Testis (tissue), 2 donors: ENCODE measurements at regions not wholly inside any gene's neighbourhood (a gene's known extent, or its start where the extent isn't known, plus 50 kb on each side); places are given as distances from the start of the nearest gene placed in this dataset.

Source experiments
- DNase-seq: peaks from one replicate; pipeline ENCODE4 v3.0.0-alpha.2; 2019
- H3K27ac ChIP-seq, 2 donors: fragments of 200-600 bp; sonication (generic); one replicate each; pipeline ENCODE4 v1.5.1; 2019
- H3K27me3 ChIP-seq: fragments of 200-600 bp; sonication (generic); one replicate; pipeline ENCODE4 v1.5.1; 2019
- H3K36me3 ChIP-seq: fragments of 200-600 bp; sonication (generic); one replicate; pipeline ENCODE4 v1.5.1; 2017; ENCODE audit warnings: low read depth; ENCODE audit errors: missing control alignments
- H3K4me1 ChIP-seq: fragments of 200-600 bp; sonication (generic); one replicate; pipeline ENCODE4 v1.5.1; 2019
- H3K4me3 ChIP-seq, 2 donors: fragments of 200-600 bp; sonication (generic); one replicate each; pipeline ENCODE4 v1.5.1; 2017 to 2019
- H3K9me3 ChIP-seq: fragments of 200-600 bp; sonication (generic); one replicate; pipeline ENCODE4 v1.5.1; 2017
- CTCF ChIP-seq, 3 experiments: fragments of 450-650 bp in 2 of 3; fragments of 200-600 bp in 1 of 3; sonication (generic) in 1 of 3; IDR thresholded peaks; one replicate each; pipeline ENCODE4 v1.5.1; 2016 to 2019; ENCODE audit warnings: antibody characterized with exemption in 3 of 3, mild to moderate bottlenecking in 2 of 3, moderate library complexity in 1 of 3
- POLR2A ChIP-seq: fragments of 450-650 bp; IDR thresholded peaks from one replicate; pipeline ENCODE4 v1.6.1; 2017; ENCODE audit warnings: antibody characterized with exemption, mild to moderate bottlenecking, moderate library complexity
- WGBS, 2 donors: methylation state at CpG; one replicate each; pipeline ENCODE4 v1.1.5; 2018; 5-methylcytosine and 5-hydroxymethylcytosine counted together
- intact Hi-C: fragments of 100-400 bp; cut with DNase I; formaldehyde crosslinking; loops from one replicate; pipeline ENCODE4 v1.15.1; 2023; ENCODE audit warnings: low total_unique reads

- intact Hi-C loops = no loop called here
- no peaks in the 10 kb centered on the region for H3K27me3 ChIP-seq
- no peak for DNase-seq
- no peaks in the 10 kb centered on the region for H3K4me1 ChIP-seq
- H3K36me3 ChIP-seq = no peaks in the 10 kb centered on the region
- no peak overlapping the region for H3K27ac ChIP-seq
- no peaks in the 10 kb centered on the region for H3K9me3 ChIP-seq
- 79 to 82% methylated on average over 4 of the region's 4 CpGs for WGBS, 2 donors
- H3K4me3 ChIP-seq = no peak overlapping the region
- TF ChIP-seq CTCF (IDR thresholded peaks at IDR 0.05) (no peak), POLR2A (no peak)
Observed at GRCh38 chr15:39304931-39305728, 275.7 kb upstream of the THBS1 start.

- Histone ChIP-seq H3K4me1 (no peaks in the 10 kb centered on the region), H3K27me3 (no peaks in the 10 kb centered on the region), H3K9me3 (no peaks in the 10 kb centered on the region), H3K27ac (no peak overlapping the region), H3K4me3 (no peak overlapping the region), H3K36me3 (no peaks in the 10 kb centered on the region)
- no peak for DNase-seq
- intact Hi-C loops = no loop called here
- WGBS, 2 donors = 89 to 91% methylated on average over 3 of the region's 3 CpGs
- TF ChIP-seq POLR2A = no peak
- TF ChIP-seq CTCF (IDR thresholded peaks at IDR 0.05) = no peak
Observed at GRCh38 chr15:39310633-39311032, 270.2 kb upstream of the THBS1 start.

GRCh38 chr15:39312984-39313383 is 267.9 kb upstream of the THBS1 start:
- 91 to 93% methylated on average over 3 of the region's 3 CpGs for WGBS, 2 donors
- peak; percentile 43 for DNase-seq
- Histone ChIP-seq H3K36me3 (no peaks in the 10 kb centered on the region), H3K4me3 (no peak overlapping the region), H3K9me3 (no peaks in the 10 kb centered on the region), H3K27me3 (no peaks in the 10 kb centered on the region), H3K27ac (no peak overlapping the region), H3K4me1 (no peaks in the 10 kb centered on the region)
- intact Hi-C loops = no loop called here
- TF ChIP-seq CTCF (IDR thresholded peaks at IDR 0.05) (peak in 1 of 3 experiments; percentile 8), POLR2A (no peak)

- TF ChIP-seq CTCF (IDR thresholded peaks at IDR 0.05) = no peak
- no peak for TF ChIP-seq POLR2A
- intact Hi-C loops = no loop called here
- 95 to 96% methylated on average over 3 of the region's 3 CpGs for WGBS, 2 donors
Observed at GRCh38 chr15:39313467-39313866, 267.4 kb upstream of the THBS1 start.

GRCh38 chr15:39313881-39314280 is 267.0 kb upstream of the THBS1 start:
- no peaks in the 10 kb centered on the region for H3K27me3 ChIP-seq
- DNase-seq = no peak
- H3K36me3 ChIP-seq = no peaks in the 10 kb centered on the region
- TF ChIP-seq POLR2A (no peak), CTCF (IDR thresholded peaks at IDR 0.05) (no peak)
- no peak overlapping the region for H3K4me3 ChIP-seq
- intact Hi-C loops = no loop called here
- H3K27ac ChIP-seq = no peak overlapping the region
- H3K9me3 ChIP-seq = no peaks in the 10 kb centered on the region
- WGBS, 2 donors = 85 to 91% methylated on average over 1 of the region's 1 CpG
- no peaks in the 10 kb centered on the region for H3K4me1 ChIP-seq

More at GRCh38 chr15:39313467-39313866, 267.4 kb upstream of the THBS1 start:
- no peaks in the 10 kb centered on the region for H3K4me1 ChIP-seq
- H3K36me3 ChIP-seq = no peaks in the 10 kb centered on the region
- H3K27me3 ChIP-seq = no peaks in the 10 kb centered on the region
- DNase-seq = no peak
- no peak overlapping the region for H3K27ac ChIP-seq
- H3K4me3 ChIP-seq = no peak overlapping the region
- no peaks in the 10 kb centered on the region for H3K9me3 ChIP-seq
